H1 (cell line): ENCODE measurements at regions not wholly inside any gene's neighbourhood (a gene's known extent, or its start where the extent isn't known, plus 50 kb on each side); places are given as distances from the start of the nearest gene placed in this dataset.

Source experiments
- CTCF ChIA-PET: fragments of 300-600 bp; sonication (Branson Sonifier 250); formaldehyde crosslinking; loops from one replicate; lab custom pipeline; 2021; ENCODE audit not compliant: partially characterized antibody; lab: Charles Lee
- POLR2A ChIA-PET: fragments of 300-600 bp; sonication (Branson Sonifier 250); formaldehyde crosslinking; loops from one replicate; lab custom pipeline; 2021; ENCODE audit warnings: inconsistent platforms; ENCODE audit not compliant: partially characterized antibody; lab: Charles Lee
- DNase-seq, 2 experiments: peaks; one replicate each; pipeline versions ENCODE4 v3.0.0 to v3.0.0-alpha.2; 2010 to 2022; ENCODE audit warnings: low spot score in 2 of 2, low read depth in 1 of 2, mixed read lengths in 1 of 2
- FAIRE-seq: peaks from 2 replicates; lab custom pipeline; 2011; peaks lifted over from hg19 to GRCh38; lab: Jason Lieb, UNC
- H2AFZ ChIP-seq: 2 replicates; pipeline ENCODE4 v1.8.1; 2012; ENCODE audit warnings: low read length, inconsistent platforms
- H2AK5ac ChIP-seq: 2 replicates; pipeline ENCODE4 v1.6.1; 2013; ENCODE audit warnings: low read depth, low read length
- H2BK120ac ChIP-seq: replicated peaks from 2 replicates; pipeline ENCODE3; 2013; ENCODE audit warnings: low read depth, low read length, inconsistent platforms
- H2BK12ac ChIP-seq: 2 replicates; pipeline ENCODE4 v1.6.1; 2013; ENCODE audit warnings: low read depth, low read length
- H2BK15ac ChIP-seq: 2 replicates; pipeline ENCODE4 v1.6.1; 2013; ENCODE audit warnings: low read length
- H2BK20ac ChIP-seq: 2 replicates; pipeline ENCODE4 v1.6.1; 2013; ENCODE audit warnings: low read length
- H2BK5ac ChIP-seq: 2 replicates; pipeline ENCODE4 v1.6.1; 2013; ENCODE audit warnings: low read depth, low read length
- H3K14ac ChIP-seq: 2 replicates; pipeline ENCODE4 v1.6.1; 2013; ENCODE audit warnings: inconsistent platforms; ENCODE audit not compliant: insufficient read length
- H3K18ac ChIP-seq: 2 replicates; pipeline ENCODE4 v1.6.1; 2013; ENCODE audit warnings: low read length; ENCODE audit errors: extremely low read depth
- H3K23ac ChIP-seq: 2 replicates; pipeline ENCODE4 v1.6.1; 2013; ENCODE audit warnings: inconsistent platforms; ENCODE audit not compliant: insufficient read length
- H3K23me2 ChIP-seq: 2 replicates; pipeline ENCODE4 v1.6.1; 2013; ENCODE audit warnings: low read depth, low read length
- H3K27ac ChIP-seq: 2 replicates; pipeline ENCODE4 v1.6.1; 2011; ENCODE audit warnings: low read depth, low read length, inconsistent platforms
- H3K27me3 ChIP-seq, 4 experiments: replicated peaks in 1 of 4; 1 replicate in 1 of 4; 2 replicates in 3 of 4; pipeline versions ENCODE4 v1.6.1 to v1.8.1; 2011 to 2013; ENCODE audit warnings: low read length in 3 of 4, mild to moderate bottlenecking in 3 of 4, inconsistent platforms in 2 of 4, mixed read lengths in 2 of 4, moderate library complexity in 1 of 4; ENCODE audit not compliant: control insufficient read depth in 3 of 4, insufficient read depth in 3 of 4; ENCODE audit errors: extremely low read depth in 1 of 4
- H3K36me3 ChIP-seq, 4 experiments: 2 replicates each; pipeline versions ENCODE4 v1.6.1 to v1.8.1; 2011 to 2013; ENCODE audit warnings: mild to moderate bottlenecking in 4 of 4, low read length in 3 of 4, moderate library complexity in 2 of 4, control low read depth in 1 of 4, inconsistent platforms in 1 of 4; ENCODE audit not compliant: insufficient read depth in 4 of 4, control insufficient read depth in 2 of 4
- H3K4ac ChIP-seq: replicated peaks from 2 replicates; pipeline ENCODE3; 2013; ENCODE audit warnings: low read length, low read depth, mixed read lengths, inconsistent platforms; ENCODE audit not compliant: insufficient read length
- H3K4me1 ChIP-seq, 4 experiments: replicated peaks in 1 of 4; 1 replicate in 1 of 4; 2 replicates in 3 of 4; pipeline versions ENCODE4 v1.6.1 to v1.8.1; 2011 to 2013; ENCODE audit warnings: low read length in 3 of 4, inconsistent platforms in 2 of 4, mixed read lengths in 1 of 4; ENCODE audit not compliant: insufficient read depth in 4 of 4, control insufficient read depth in 3 of 4
- H3K4me2 ChIP-seq, 2 experiments: 2 replicates each; pipeline versions ENCODE4 v1.6.1 to v1.8.1; 2011 to 2013; ENCODE audit warnings: low read depth in 2 of 2, low read length in 2 of 2, control low read depth in 1 of 2, inconsistent platforms in 1 of 2, mild to moderate bottlenecking in 1 of 2; ENCODE audit not compliant: insufficient read depth in 1 of 2
- H3K4me3 ChIP-seq, 4 experiments: fragments of 200-600, 300-600 bp in 1 of 4; sonication (generic), shearing (Covaris generic), sonication (Bioruptor Twin) in 1 of 4; 2 replicates each; pipeline versions ENCODE4 v1.5.1 to v1.8.1; 2011 to 2016; ENCODE audit warnings: low read length in 4 of 4, low read depth in 3 of 4, control low read depth in 2 of 4, inconsistent platforms in 2 of 4, mild to moderate bottlenecking in 2 of 4, mixed read lengths in 1 of 4, moderate library complexity in 1 of 4; ENCODE audit not compliant: insufficient read depth in 2 of 4; ENCODE audit errors: extremely low read depth in 1 of 4
- H3K56ac ChIP-seq: replicated peaks from 2 replicates; pipeline ENCODE3; 2013; ENCODE audit warnings: low read depth, mild to moderate bottlenecking, mixed read lengths, low read length, inconsistent platforms; ENCODE audit not compliant: insufficient read length
- H3K79me1 ChIP-seq: 2 replicates; pipeline ENCODE4 v1.6.1; 2013; ENCODE audit warnings: low read depth, low read length, control low read depth
- H3K79me2 ChIP-seq, 2 experiments: 2 replicates each; pipeline versions ENCODE4 v1.6.1 to v1.8.1; 2012 to 2013; ENCODE audit warnings: low read length in 2 of 2, mild to moderate bottlenecking in 2 of 2, inconsistent platforms in 1 of 2; ENCODE audit not compliant: insufficient read depth in 2 of 2, control insufficient read depth in 1 of 2
- H3K9ac ChIP-seq, 4 experiments: replicated peaks in 1 of 4; 1 replicate in 1 of 4; 2 replicates in 3 of 4; pipeline versions ENCODE4 v1.6.1 to v1.8.1; 2011 to 2013; ENCODE audit warnings: low read depth in 3 of 4, low read length in 3 of 4, control low read depth in 2 of 4, mild to moderate bottlenecking in 2 of 4, moderate library complexity in 2 of 4, inconsistent platforms in 1 of 4; ENCODE audit errors: extremely low read depth in 1 of 4
- H3K9me3 ChIP-seq, 2 experiments: 2 replicates each; pipeline versions ENCODE4 v1.6.1 to v1.8.1; 2012 to 2013; ENCODE audit warnings: mild to moderate bottlenecking in 2 of 2, moderate library complexity in 2 of 2, control low read depth in 1 of 2, inconsistent platforms in 1 of 2, low read depth in 1 of 2, low read length in 1 of 2, mixed read lengths in 1 of 2; ENCODE audit not compliant: insufficient read depth in 2 of 2
- H4K20me1 ChIP-seq, 2 experiments: replicated peaks in 1 of 2; 2 replicates each; pipeline versions ENCODE3 to v1.8.1; 2011 to 2013; ENCODE audit warnings: inconsistent platforms in 2 of 2, low read length in 2 of 2, mild to moderate bottlenecking in 1 of 2; ENCODE audit not compliant: insufficient read depth in 2 of 2, control insufficient read depth in 1 of 2
- H4K5ac ChIP-seq: 2 replicates; pipeline ENCODE4 v1.6.1; 2013; ENCODE audit warnings: low read length, low read depth, mixed read lengths, inconsistent platforms; ENCODE audit not compliant: insufficient read length
- H4K8ac ChIP-seq: 2 replicates; pipeline ENCODE4 v1.8.0; 2013; ENCODE audit warnings: mild to moderate bottlenecking, moderate library complexity, low read length, inconsistent platforms; ENCODE audit not compliant: insufficient read depth; ENCODE audit errors: extremely low read depth
- H4K91ac ChIP-seq: replicated peaks from 2 replicates; pipeline ENCODE3; 2013; ENCODE audit warnings: low read length, mixed read lengths, inconsistent platforms; ENCODE audit not compliant: insufficient read length
- CEBPB ChIP-seq: IDR thresholded peaks from 2 replicates; pipeline ENCODE4 v1.6.1; 2012; ENCODE audit warnings: low read depth, low read length
- CHD2 ChIP-seq: IDR thresholded peaks from 2 replicates; pipeline ENCODE4 v1.6.1; 2012; ENCODE audit warnings: low read length, improper control_type of control experiment
- RNF2 ChIP-seq: fragments of 200-900, 300-1000 bp; sonication (generic); IDR thresholded peaks from 2 replicates; pipeline ENCODE4 v1.7.1; 2016; ENCODE audit warnings: borderline replicate concordance, low read depth, mild to moderate bottlenecking, antibody characterized with exemption, low read length; ENCODE audit not compliant: poor library complexity, severe bottlenecking; ENCODE audit errors: missing control alignments
- SIX5 ChIP-seq: IDR thresholded peaks from 2 replicates; pipeline ENCODE4 v1.6.1; 2011; ENCODE audit warnings: mild to moderate bottlenecking, low read depth, low read length
- SUZ12 ChIP-seq: fragments of 200-600 bp; sonication (generic); IDR thresholded peaks from 2 replicates; pipeline ENCODE4 v1.6.1; 2012; ENCODE audit warnings: mild to moderate bottlenecking, inconsistent platforms, low read length, moderate library complexity, mixed read lengths
- WGBS, 2 experiments: shearing (Covaris generic) in 1 of 2; methylation state at CpG; one replicate each; pipeline versions ENCODE4 v1.1.6 to v1.1.7; 2013 to 2015; ENCODE audit warnings: low lambda C conversion rate in 2 of 2, mixed read lengths in 2 of 2, inconsistent platforms in 1 of 2, low coverage in 1 of 2, missing lambda C conversion rate in 1 of 2; ENCODE audit not compliant: insufficient replicate concordance in 2 of 2, insufficient coverage in 1 of 2, insufficient read length in 1 of 2; ENCODE audit errors: extremely low coverage in 1 of 2, missing lambda C conversion rate in 1 of 2; 5-methylcytosine and 5-hydroxymethylcytosine counted together

DNA sequence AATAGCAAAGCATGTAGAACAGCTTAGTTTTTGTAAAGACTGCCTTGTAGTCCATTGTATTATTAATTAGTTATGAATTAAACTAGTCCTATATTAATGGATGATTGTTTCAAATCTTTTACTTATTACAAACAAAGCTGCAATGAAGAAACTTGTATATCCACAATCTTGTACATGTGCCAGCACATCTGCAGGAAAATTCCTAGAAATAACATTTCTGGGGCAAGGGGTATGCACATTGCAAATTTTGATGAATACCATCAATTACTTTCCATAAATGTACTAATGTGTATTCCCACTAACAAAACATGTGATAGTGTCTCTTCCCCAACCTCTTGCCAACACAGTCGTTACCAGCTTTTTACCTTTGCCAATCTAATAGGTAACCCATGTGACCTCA lies 73.6 kb upstream of the AKAP12 start:
- H4K20me1 ChIP-seq: no peaks in the 10 kb centered on the region
- H3K14ac ChIP-seq: no peak overlapping the region
- 79% methylated on average over 1 of the region's 1 CpG; no CpG with 5 or more reads in 1 of the 2 experiments for WGBS, 2 experiments
- no peak overlapping the region for H3K18ac ChIP-seq
- no peak overlapping the region for H3K27ac ChIP-seq
- no peak for DNase-seq
- POLR2A ChIA-PET: no interaction called here
- H3K23ac ChIP-seq: no peak overlapping the region
- 0 out of 7 replicates have a peak, but pooled peaks cover 0 to 3% (median 0%) of the 10 kb centered on the region in 4 experiments for H3K4me1 ChIP-seq
- no peak overlapping the region for H3K4ac ChIP-seq
- CTCF ChIA-PET: interaction anchor here (0.6 kb wide), 1 partner anchor 160 kb away, joined by 3 read pairs; no protein-coding TSS in a partner anchor
- H3K56ac ChIP-seq: no peak overlapping the region
- no peaks in the 10 kb centered on the region for H3K36me3 ChIP-seq
- TF ChIP-seq CHD2 (no peak), SIX5 (no peak), RNF2 (no peak), SUZ12 (no peak), CEBPB (no peak)
- H3K27me3 ChIP-seq: no peaks in the 10 kb centered on the region
- H2BK5ac ChIP-seq: no peak overlapping the region
- H2BK12ac ChIP-seq: no peak overlapping the region
- no peak overlapping the region for H2BK15ac ChIP-seq
- no peaks in the 10 kb centered on the region for H3K9me3 ChIP-seq
- no peak overlapping the region for H2BK20ac ChIP-seq
- no peak overlapping the region for H4K5ac ChIP-seq
- H2BK120ac ChIP-seq: no peak overlapping the region
- H4K8ac ChIP-seq: no peak overlapping the region
- H4K91ac ChIP-seq: no peak overlapping the region
- no peaks in the 10 kb centered on the region for H3K79me2 ChIP-seq
- H2AK5ac ChIP-seq: no peak overlapping the region
- FAIRE-seq: no peak
- no peak overlapping the region for H3K4me2 ChIP-seq
- no peaks in the 10 kb centered on the region for H3K79me1 ChIP-seq
- no peak overlapping the region for H2AFZ ChIP-seq
- H3K4me3 ChIP-seq: no peak overlapping the region
- H3K23me2 ChIP-seq: no peaks in the 10 kb centered on the region
- no peak overlapping the region for H3K9ac ChIP-seq
